Neural progenitor cell (in vitro differentiated cells): ENCODE measurements at regions not wholly inside any gene's neighbourhood (a gene's known extent, or its start where the extent isn't known, plus 50 kb on each side); places are given as distances from the start of the nearest gene placed in this dataset.

Experiments
- DNase-seq: peaks from one replicate; pipeline ENCODE4 v3.0.0-alpha.2; 2016; ENCODE audit warnings: low spot score
- H2AFZ ChIP-seq: fragments of 200-600 bp; sonication (generic); replicated peaks from 2 replicates; pipeline ENCODE4 v1.6.1; 2016; ENCODE audit warnings: antibody characterized with exemption
- H3F3A ChIP-seq: fragments of 200-600 bp; sonication (generic); 2 replicates; pipeline ENCODE4 v1.6.1; 2016; ENCODE audit warnings: antibody characterized with exemption, low read depth
- H3K27ac ChIP-seq: fragments of 200-600 bp; sonication (generic); 2 replicates; pipeline ENCODE4 v1.5.1; 2016; ENCODE audit warnings: mild to moderate bottlenecking
- H3K27me3 ChIP-seq: fragments of 200-600 bp; sonication (generic); 2 replicates; pipeline ENCODE4 v1.6.1; 2016; ENCODE audit warnings: mild to moderate bottlenecking, moderate library complexity
- H3K36me3 ChIP-seq: fragments of 200-600 bp; sonication (generic); 2 replicates; pipeline ENCODE4 v1.5.1; 2016
- H3K4me1 ChIP-seq: fragments of 200-600 bp; sonication (generic); 2 replicates; pipeline ENCODE4 v1.6.1; 2016; ENCODE audit warnings: mixed run types
- H3K4me2 ChIP-seq: fragments of 200-600 bp; sonication (generic); 2 replicates; pipeline ENCODE4 v1.6.1; 2016
- H3K4me3 ChIP-seq: fragments of 200-600 bp; sonication (generic); 2 replicates; pipeline ENCODE4 v1.5.1; 2016
- H3K79me2 ChIP-seq: fragments of 200-600 bp; sonication (generic); 2 replicates; pipeline ENCODE4 v1.6.1; 2016; ENCODE audit warnings: low read depth
- H3K9ac ChIP-seq: fragments of 200-600 bp; sonication (generic); 2 replicates; pipeline ENCODE4 v1.6.1; 2016
- H3K9me3 ChIP-seq: fragments of 200-600 bp; sonication (generic); 2 replicates; pipeline ENCODE4 v1.5.1; 2016; ENCODE audit warnings: low read depth
- H4K20me1 ChIP-seq: fragments of 200-600 bp; sonication (generic); 2 replicates; pipeline ENCODE4 v1.6.1; 2016; ENCODE audit warnings: low read depth
- H3K27ac Mint-ChIP-seq: 3 replicates; pipeline ENCODE4 v1.8.0; 2021; ENCODE audit warnings: mixed read lengths
- H3K27me3 Mint-ChIP-seq: 2 replicates; pipeline ENCODE4 v1.8.0; 2022; ENCODE audit warnings: low read depth, mild to moderate bottlenecking, inconsistent platforms, moderate library complexity, mixed read lengths; ENCODE audit not compliant: insufficient read depth
- H3K36me3 Mint-ChIP-seq: 3 replicates; pipeline ENCODE4 v1.8.0; 2021; ENCODE audit warnings: mixed read lengths
- H3K4me1 Mint-ChIP-seq: 3 replicates; pipeline ENCODE4 v1.8.0; 2021; ENCODE audit warnings: mixed read lengths
- H3K4me3 Mint-ChIP-seq: 3 replicates; pipeline ENCODE4 v1.8.0; 2021; ENCODE audit warnings: mild to moderate bottlenecking, moderate library complexity, mixed read lengths
- H3K9me3 Mint-ChIP-seq: 3 replicates; pipeline ENCODE4 v1.8.0; 2020; ENCODE audit warnings: mixed read lengths
- EZH2 ChIP-seq: fragments of 200-600 bp; sonication (generic); IDR thresholded peaks from 2 replicates; pipeline ENCODE4 v1.6.1; 2017; ENCODE audit warnings: antibody characterized with exemption, mild to moderate bottlenecking, moderate library complexity
- EZH2phosphoT487 ChIP-seq: fragments of 200-600 bp; sonication (generic); IDR thresholded peaks from 2 replicates; pipeline ENCODE4 v1.6.1; 2017; ENCODE audit warnings: antibody characterized with exemption
- TF ChIP-seq, protein P1 (sequence below): fragments of 200-600 bp; sonication (generic); IDR thresholded peaks from 2 replicates; pipeline ENCODE4 v1.5.1; 2017; ENCODE audit warnings: antibody characterized with exemption, mild to moderate bottlenecking

DNA sequence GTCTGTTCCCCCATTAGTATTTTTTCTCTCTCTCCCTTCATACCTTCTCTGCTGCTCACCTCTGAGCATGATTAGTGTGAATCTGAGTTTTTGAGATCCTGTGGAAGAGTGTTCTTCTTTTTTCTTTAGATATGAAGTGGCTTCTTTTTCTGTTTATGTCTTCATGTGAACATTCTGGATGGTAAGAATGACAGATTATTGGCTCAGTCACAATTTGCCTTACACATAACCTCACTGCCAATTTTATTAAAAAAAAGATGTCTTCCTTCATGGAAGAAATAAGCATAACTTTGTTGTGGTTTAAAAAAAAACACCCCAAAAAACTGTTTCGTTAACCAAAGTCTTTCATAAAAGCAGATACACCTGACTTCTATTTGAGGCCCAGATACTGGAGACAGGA lies 539.1 kb downstream of the PLCL1 start:
- H2AFZ ChIP-seq: no peak overlapping the region
- no peak for TF ChIP-seq EZH2phosphoT487
- TF ChIP-seq EZH2: no peak
- TF ChIP-seq, protein P1, sequence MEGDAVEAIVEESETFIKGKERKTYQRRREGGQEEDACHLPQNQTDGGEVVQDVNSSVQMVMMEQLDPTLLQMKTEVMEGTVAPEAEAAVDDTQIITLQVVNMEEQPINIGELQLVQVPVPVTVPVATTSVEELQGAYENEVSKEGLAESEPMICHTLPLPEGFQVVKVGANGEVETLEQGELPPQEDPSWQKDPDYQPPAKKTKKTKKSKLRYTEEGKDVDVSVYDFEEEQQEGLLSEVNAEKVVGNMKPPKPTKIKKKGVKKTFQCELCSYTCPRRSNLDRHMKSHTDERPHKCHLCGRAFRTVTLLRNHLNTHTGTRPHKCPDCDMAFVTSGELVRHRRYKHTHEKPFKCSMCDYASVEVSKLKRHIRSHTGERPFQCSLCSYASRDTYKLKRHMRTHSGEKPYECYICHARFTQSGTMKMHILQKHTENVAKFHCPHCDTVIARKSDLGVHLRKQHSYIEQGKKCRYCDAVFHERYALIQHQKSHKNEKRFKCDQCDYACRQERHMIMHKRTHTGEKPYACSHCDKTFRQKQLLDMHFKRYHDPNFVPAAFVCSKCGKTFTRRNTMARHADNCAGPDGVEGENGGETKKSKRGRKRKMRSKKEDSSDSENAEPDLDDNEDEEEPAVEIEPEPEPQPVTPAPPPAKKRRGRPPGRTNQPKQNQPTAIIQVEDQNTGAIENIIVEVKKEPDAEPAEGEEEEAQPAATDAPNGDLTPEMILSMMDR: no peak
- DNase-seq: no peak
- no peaks in the 10 kb centered on the region for H4K20me1 ChIP-seq
- no peaks in the 10 kb centered on the region for H3K36me3 Mint-ChIP-seq
- H3K27ac Mint-ChIP-seq: no peak overlapping the region
- H3K9ac ChIP-seq: no peak overlapping the region
- H3K27ac ChIP-seq: no peak overlapping the region
- H3K27me3 Mint-ChIP-seq: peaks cover 3% of the 10 kb centered on the region
- H3K36me3 ChIP-seq: no peaks in the 10 kb centered on the region
- no peak overlapping the region for H3K4me2 ChIP-seq
- H3K4me1 Mint-ChIP-seq: no peaks in the 10 kb centered on the region
- H3K79me2 ChIP-seq: no peaks in the 10 kb centered on the region
- no peaks in the 10 kb centered on the region for H3K9me3 ChIP-seq
- H3K4me3 Mint-ChIP-seq: no peak overlapping the region
- no peaks in the 10 kb centered on the region for H3K4me1 ChIP-seq
- no peaks in the 10 kb centered on the region for H3K9me3 Mint-ChIP-seq
- H3K27me3 ChIP-seq: no peaks in the 10 kb centered on the region
- no peak overlapping the region for H3K4me3 ChIP-seq
- H3F3A ChIP-seq: no peaks in the 10 kb centered on the region

DNA sequence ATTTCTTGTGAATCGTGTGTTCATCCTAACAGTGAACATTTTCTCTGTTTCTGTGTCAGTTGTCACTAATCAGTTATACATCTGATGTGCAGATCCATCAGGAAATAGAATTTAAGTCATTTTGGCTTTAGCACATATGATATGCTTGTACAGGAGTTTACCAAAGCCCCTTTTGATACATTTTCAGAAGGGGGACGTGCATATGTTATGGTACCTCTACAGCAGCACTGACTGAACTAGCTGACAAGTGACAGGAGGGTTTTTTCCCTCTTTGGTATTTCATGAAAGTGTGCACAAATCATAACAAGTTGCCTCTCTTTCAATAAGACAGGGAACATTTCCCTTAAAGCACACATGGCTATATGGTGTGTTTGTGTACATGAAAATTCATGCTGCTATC lies 536.5 kb downstream of the PLCL1 start:
- H3K9me3 ChIP-seq: no peaks in the 10 kb centered on the region
- Mint-ChIP-seq H3K27me3 (peaks cover 5% of the 10 kb centered on the region), H3K9me3 (no peaks in the 10 kb centered on the region), H3K4me1 (peaks cover 3% of the 10 kb centered on the region), H3K27ac (no peak overlapping the region), H3K36me3 (no peaks in the 10 kb centered on the region), H3K4me3 (no peak overlapping the region)
- no peak for TF ChIP-seq EZH2phosphoT487
- no peak for TF ChIP-seq EZH2
- TF ChIP-seq, protein P1: no peak
- H3K9ac ChIP-seq: no peak overlapping the region
- H3K4me3 ChIP-seq: no peak overlapping the region
- H2AFZ ChIP-seq: no peak overlapping the region
- no peak overlapping the region for H3K4me2 ChIP-seq
- peaks cover 14% of the 10 kb centered on the region for H3K4me1 ChIP-seq
- DNase-seq: no peak
- H3F3A ChIP-seq: no peaks in the 10 kb centered on the region
- no peaks in the 10 kb centered on the region for H3K36me3 ChIP-seq
- H3K79me2 ChIP-seq: no peaks in the 10 kb centered on the region
- H3K27me3 ChIP-seq: no peaks in the 10 kb centered on the region
- no peak overlapping the region for H3K27ac ChIP-seq
- H4K20me1 ChIP-seq: no peaks in the 10 kb centered on the region

DNA sequence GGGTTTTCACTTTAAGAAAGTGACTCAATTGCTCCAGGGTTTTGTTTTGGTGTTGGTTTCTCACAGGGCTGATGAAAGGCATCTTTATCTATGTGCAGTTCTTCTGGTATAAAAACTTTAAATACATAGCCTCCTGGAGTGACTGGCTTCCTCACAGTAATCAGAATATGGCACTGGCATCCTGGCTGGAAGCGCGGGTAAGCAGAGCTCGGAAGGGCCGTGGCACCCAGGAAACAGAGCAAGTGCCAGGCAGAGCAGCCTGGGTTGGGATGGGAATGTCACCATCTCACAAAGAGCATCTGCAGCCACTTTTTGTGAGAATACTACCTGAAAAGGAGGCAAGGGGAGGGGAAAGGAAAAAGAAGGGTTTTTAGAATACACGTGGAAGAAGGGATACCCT lies 534.7 kb downstream of the PLCL1 start:
- peaks cover 5% of the 10 kb centered on the region for H3K27me3 Mint-ChIP-seq
- no peak overlapping the region for H3K4me2 ChIP-seq
- no peak overlapping the region for H3K27ac Mint-ChIP-seq
- H4K20me1 ChIP-seq: no peaks in the 10 kb centered on the region
- TF ChIP-seq EZH2phosphoT487 (no peak), EZH2 (no peak)
- TF ChIP-seq, protein P1: no peak
- H3K79me2 ChIP-seq: no peaks in the 10 kb centered on the region
- H3K9ac ChIP-seq: no peak overlapping the region
- H3K27ac ChIP-seq: no peak overlapping the region
- H3K9me3 ChIP-seq: no peaks in the 10 kb centered on the region
- H3K4me3 Mint-ChIP-seq: no peak overlapping the region
- peaks cover 14% of the 10 kb centered on the region for H3K4me1 ChIP-seq
- H2AFZ ChIP-seq: no peak overlapping the region
- no peak overlapping the region for H3K4me3 ChIP-seq
- H3K36me3 ChIP-seq: no peaks in the 10 kb centered on the region
- H3K36me3 Mint-ChIP-seq: no peaks in the 10 kb centered on the region
- DNase-seq: no peak
- H3K9me3 Mint-ChIP-seq: no peaks in the 10 kb centered on the region
- peaks cover 3% of the 10 kb centered on the region for H3K4me1 Mint-ChIP-seq
- H3F3A ChIP-seq: no peaks in the 10 kb centered on the region
- H3K27me3 ChIP-seq: no peaks in the 10 kb centered on the region
